ENCODE measurements at regions not wholly inside any gene's neighbourhood (a gene's known extent, or its start where the extent isn't known, plus 50 kb on each side); places are given as distances from the start of the nearest gene placed in this dataset.
"Not testable (repeated sequence)": the region's sequence is repeated elsewhere in the genome, so short reads cannot be mapped to it uniquely, and the experiment has no call there.

DNA sequence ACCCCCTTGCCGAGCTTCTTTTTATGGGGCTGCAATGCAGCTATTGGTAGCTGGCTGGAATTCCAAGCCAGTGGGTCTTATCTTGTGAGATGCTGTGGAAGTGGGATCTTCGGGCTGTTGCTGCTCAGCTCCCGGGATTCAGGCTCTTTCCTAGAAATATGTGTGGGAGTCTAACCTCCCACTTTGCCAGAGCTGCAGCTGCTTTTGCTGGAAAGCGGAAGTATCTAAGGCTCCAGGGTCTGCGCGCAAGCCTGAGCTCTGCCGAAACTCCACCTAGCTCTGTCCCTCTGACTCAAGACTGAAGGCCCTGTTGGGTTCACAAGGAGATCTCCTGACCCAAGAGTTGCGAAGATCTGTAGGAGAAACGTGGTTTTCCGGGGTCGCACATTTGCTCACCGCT lies 151.1 kb upstream of the ANKRD55 start:
- Histone ChIP-seq H3K36me3 (ENCODE audit: control insufficient read depth, low read depth, low read length) (no peaks in the 10 kb centered on the region), H3K9ac (ENCODE audit: low read length) (no peak overlapping the region), H3K4me3 (ENCODE audit: low read length) (no peak overlapping the region), H3K27me3 (ENCODE audit: control insufficient read depth, insufficient read depth, low read length) (no peaks in the 10 kb centered on the region), H3K27ac (ENCODE audit: low read length) (no peak overlapping the region), H3K9me3 (ENCODE audit: control insufficient read depth, low read depth, low read length) (no peaks in the 10 kb centered on the region), H3K4me1 (ENCODE audit: control insufficient read depth, low read depth, low read length) (no peaks in the 10 kb centered on the region)

DNA sequence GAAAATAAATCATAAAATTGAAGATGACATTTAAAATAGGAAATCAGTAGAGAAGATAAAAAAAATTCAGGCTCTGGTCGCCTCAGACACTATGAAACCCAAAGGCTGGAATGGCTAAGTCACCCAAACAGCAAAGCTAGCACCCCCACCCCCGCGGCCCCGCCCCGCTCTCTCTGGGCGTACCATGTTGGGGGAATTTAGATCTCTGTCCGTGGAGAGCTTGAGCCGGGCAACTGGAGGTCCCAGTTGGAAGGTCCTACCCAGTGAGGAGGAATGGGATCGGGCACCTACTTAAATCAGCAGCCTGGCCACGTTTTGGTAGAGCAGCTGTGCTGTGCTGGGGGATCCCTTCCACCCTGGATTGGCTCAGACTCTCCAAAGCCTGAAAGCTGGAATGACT lies 150.6 kb upstream of the ANKRD55 start:
- Histone ChIP-seq H3K4me3 (ENCODE audit: low read length) (no peak overlapping the region), H3K27ac (ENCODE audit: low read length) (no peak overlapping the region), H3K9me3 (ENCODE audit: control insufficient read depth, low read depth, low read length) (no peaks in the 10 kb centered on the region), H3K27me3 (ENCODE audit: control insufficient read depth, insufficient read depth, low read length) (no peaks in the 10 kb centered on the region), H3K9ac (ENCODE audit: low read length) (no peak overlapping the region), H3K4me1 (ENCODE audit: control insufficient read depth, low read depth, low read length) (no peaks in the 10 kb centered on the region), H3K36me3 (ENCODE audit: control insufficient read depth, low read depth, low read length) (no peaks in the 10 kb centered on the region)

- H3K27ac ChIP-seq (ENCODE audit: low read length) = no peak overlapping the region
- H3K4me1 ChIP-seq (ENCODE audit: control insufficient read depth, low read depth, low read length) = no peaks in the 10 kb centered on the region
- H3K4me3 ChIP-seq (ENCODE audit: low read length) = no peak overlapping the region
- no peaks in the 10 kb centered on the region for H3K9me3 ChIP-seq (ENCODE audit: control insufficient read depth, low read depth, low read length)
- no peak overlapping the region for H3K9ac ChIP-seq (ENCODE audit: low read length)
- H3K27me3 ChIP-seq (ENCODE audit: control insufficient read depth, insufficient read depth, low read length) = no peaks in the 10 kb centered on the region
- no peaks in the 10 kb centered on the region for H3K36me3 ChIP-seq (ENCODE audit: control insufficient read depth, low read depth, low read length)
Observed at GRCh38 chr5:56382896-56383295, 149.8 kb upstream of the ANKRD55 start.

- Histone ChIP-seq H3K27me3 (ENCODE audit: control insufficient read depth, insufficient read depth, low read length) (no peaks in the 10 kb centered on the region), H3K36me3 (ENCODE audit: control insufficient read depth, low read depth, low read length) (no peaks in the 10 kb centered on the region), H3K9ac (ENCODE audit: low read length) (no peak overlapping the region), H3K9me3 (ENCODE audit: control insufficient read depth, low read depth, low read length) (no peaks in the 10 kb centered on the region), H3K4me1 (ENCODE audit: control insufficient read depth, low read depth, low read length) (no peaks in the 10 kb centered on the region), H3K4me3 (ENCODE audit: low read length) (no peak overlapping the region), H3K27ac (ENCODE audit: low read length) (no peak overlapping the region)
Observed at GRCh38 chr5:56377573-56377972, 144.4 kb upstream of the ANKRD55 start.

GRCh38 chr5:56376128-56376527 lies 143.0 kb upstream of the ANKRD55 start:
- Histone ChIP-seq H3K9me3 (ENCODE audit: control insufficient read depth, low read depth, low read length) (no peaks in the 10 kb centered on the region), H3K9ac (ENCODE audit: low read length) (no peak overlapping the region), H3K27ac (ENCODE audit: low read length) (no peak overlapping the region), H3K4me1 (ENCODE audit: control insufficient read depth, low read depth, low read length) (no peaks in the 10 kb centered on the region), H3K27me3 (ENCODE audit: control insufficient read depth, insufficient read depth, low read length) (no peaks in the 10 kb centered on the region), H3K4me3 (ENCODE audit: low read length) (no peak overlapping the region), H3K36me3 (ENCODE audit: control insufficient read depth, low read depth, low read length) (no peaks in the 10 kb centered on the region)

- no peak overlapping the region for H3K27ac ChIP-seq (ENCODE audit: low read length)
- H3K9me3 ChIP-seq (ENCODE audit: control insufficient read depth, low read depth, low read length) = no peaks in the 10 kb centered on the region
- H3K9ac ChIP-seq (ENCODE audit: low read length) = no peak overlapping the region
Observed at GRCh38 chr5:56375011-56375410, 141.9 kb upstream of the ANKRD55 start.

GRCh38 chr5:56372491-56372890 lies 139.4 kb upstream of the ANKRD55 start:
- not testable (repeated sequence) for H3K9ac ChIP-seq (ENCODE audit: low read length); H3K36me3 ChIP-seq (ENCODE audit: control insufficient read depth, low read depth, low read length); H3K4me1 ChIP-seq (ENCODE audit: control insufficient read depth, low read depth, low read length)

More at GRCh38 chr5:56375011-56375410, 141.9 kb upstream of the ANKRD55 start:
- Histone ChIP-seq H3K4me1 (ENCODE audit: control insufficient read depth, low read depth, low read length) (no peaks in the 10 kb centered on the region), H3K36me3 (ENCODE audit: control insufficient read depth, low read depth, low read length) (no peaks in the 10 kb centered on the region), H3K4me3 (ENCODE audit: low read length) (no peak overlapping the region), H3K27me3 (ENCODE audit: control insufficient read depth, insufficient read depth, low read length) (no peaks in the 10 kb centered on the region)

GRCh38 chr5:56369361-56369811 lies 136.3 kb upstream of the ANKRD55 start:
- Histone ChIP-seq H3K4me1 (ENCODE audit: control insufficient read depth, low read depth, low read length) (no peaks in the 10 kb centered on the region), H3K9ac (ENCODE audit: low read length) (no peak overlapping the region), H3K27ac (ENCODE audit: low read length) (no peak overlapping the region), H3K4me3 (ENCODE audit: low read length) (no peak overlapping the region), H3K36me3 (ENCODE audit: control insufficient read depth, low read depth, low read length) (no peaks in the 10 kb centered on the region), H3K9me3 (ENCODE audit: control insufficient read depth, low read depth, low read length) (no peaks in the 10 kb centered on the region), H3K27me3 (ENCODE audit: control insufficient read depth, insufficient read depth, low read length) (no peaks in the 10 kb centered on the region)

More at GRCh38 chr5:56372491-56372890, 139.4 kb upstream of the ANKRD55 start:
- H3K4me3 ChIP-seq (ENCODE audit: low read length); H3K27me3 ChIP-seq (ENCODE audit: control insufficient read depth, insufficient read depth, low read length); H3K27ac ChIP-seq (ENCODE audit: low read length); H3K9me3 ChIP-seq (ENCODE audit: control insufficient read depth, low read depth, low read length): not testable (repeated sequence)

GRCh38 chr5:56367748-56368147 lies 134.6 kb upstream of the ANKRD55 start:
- H3K36me3 ChIP-seq (ENCODE audit: control insufficient read depth, low read depth, low read length) = no peaks in the 10 kb centered on the region
- H3K9me3 ChIP-seq (ENCODE audit: control insufficient read depth, low read depth, low read length) = no peaks in the 10 kb centered on the region
- no peak overlapping the region for H3K4me3 ChIP-seq (ENCODE audit: low read length)
- no peaks in the 10 kb centered on the region for H3K4me1 ChIP-seq (ENCODE audit: control insufficient read depth, low read depth, low read length)
- H3K27ac ChIP-seq (ENCODE audit: low read length) = no peak overlapping the region
- H3K27me3 ChIP-seq (ENCODE audit: control insufficient read depth, insufficient read depth, low read length) = no peaks in the 10 kb centered on the region
- H3K9ac ChIP-seq (ENCODE audit: low read length) = no peak overlapping the region

- H3K9ac ChIP-seq (ENCODE audit: low read length) = no peak overlapping the region
- H3K4me3 ChIP-seq (ENCODE audit: low read length) = no peak overlapping the region
- H3K36me3 ChIP-seq (ENCODE audit: control insufficient read depth, low read depth, low read length) = no peaks in the 10 kb centered on the region
- no peaks in the 10 kb centered on the region for H3K27me3 ChIP-seq (ENCODE audit: control insufficient read depth, insufficient read depth, low read length)
- H3K27ac ChIP-seq (ENCODE audit: low read length) = no peak overlapping the region
- no peaks in the 10 kb centered on the region for H3K9me3 ChIP-seq (ENCODE audit: control insufficient read depth, low read depth, low read length)
- H3K4me1 ChIP-seq (ENCODE audit: control insufficient read depth, low read depth, low read length) = no peaks in the 10 kb centered on the region
Observed at GRCh38 chr5:56366986-56367385, 133.9 kb upstream of the ANKRD55 start.

- no peaks in the 10 kb centered on the region for H3K36me3 ChIP-seq (ENCODE audit: control insufficient read depth, low read depth, low read length)
- no peak overlapping the region for H3K9ac ChIP-seq (ENCODE audit: low read length)
- H3K4me1 ChIP-seq (ENCODE audit: control insufficient read depth, low read depth, low read length) = no peaks in the 10 kb centered on the region
- H3K27me3 ChIP-seq (ENCODE audit: control insufficient read depth, insufficient read depth, low read length) = no peaks in the 10 kb centered on the region
- no peaks in the 10 kb centered on the region for H3K9me3 ChIP-seq (ENCODE audit: control insufficient read depth, low read depth, low read length)
- H3K4me3 ChIP-seq (ENCODE audit: low read length) = no peak overlapping the region
- no peak overlapping the region for H3K27ac ChIP-seq (ENCODE audit: low read length)
Observed at GRCh38 chr5:56361398-56361797, 128.3 kb upstream of the ANKRD55 start.

DNA sequence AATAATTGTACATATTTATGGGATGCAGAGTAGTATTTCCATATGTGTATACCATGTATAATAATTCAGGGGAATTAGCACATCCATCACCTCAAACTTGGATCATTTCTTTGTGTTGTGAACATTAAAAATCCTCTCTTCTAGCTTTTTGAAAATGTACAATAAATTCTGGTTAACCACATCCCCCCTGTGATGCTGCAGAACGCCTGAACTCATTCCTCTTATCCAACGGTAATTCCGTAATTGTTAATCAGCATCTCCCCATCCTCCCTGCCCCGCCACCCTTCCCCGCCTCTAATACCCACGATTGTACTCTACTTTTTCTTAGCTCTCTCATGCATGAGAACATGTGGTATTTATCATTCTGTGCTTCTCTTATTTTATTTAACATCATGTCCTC lies 127.7 kb upstream of the ANKRD55 start:
- Histone ChIP-seq H3K27ac (ENCODE audit: low read length) (no peak overlapping the region), H3K9me3 (ENCODE audit: control insufficient read depth, low read depth, low read length) (no peaks in the 10 kb centered on the region), H3K27me3 (ENCODE audit: control insufficient read depth, insufficient read depth, low read length) (no peaks in the 10 kb centered on the region), H3K36me3 (ENCODE audit: control insufficient read depth, low read depth, low read length) (no peaks in the 10 kb centered on the region), H3K4me1 (ENCODE audit: control insufficient read depth, low read depth, low read length) (no peaks in the 10 kb centered on the region), H3K9ac (ENCODE audit: low read length) (no peak overlapping the region), H3K4me3 (ENCODE audit: low read length) (no peak overlapping the region)

Data from iPS-18a (cell line).